K562 (cell line): ENCODE measurements at regions not wholly inside any gene's neighbourhood (a gene's known extent, or its start where the extent isn't known, plus 50 kb on each side); places are given as distances from the start of the nearest gene placed in this dataset.

Experiments used
- ATAC-seq: fragments of 200-7000 bp; cut with Tn5 transposase; 3 replicates; pipeline ENCODE4 v1.9.1; 2020; ENCODE audit warnings: moderate library complexity
- BruUV-seq: library from RNA; stranded (reverse); fragments of 400-500 nt; replicated peaks from 2 replicates; lab custom pipeline; 2021; lab: Mats Ljungman, UMichigan
- CTCF ChIA-PET: fragments of 300-600 bp; formaldehyde crosslinking; extraction: SDS; loops from one replicate; lab custom pipeline; 2021; ENCODE audit warnings: low intra/inter-chr PET ratio; lab: Yijun Ruan, JAX
- POLR2A ChIA-PET: fragments of 300-600, 350-650 bp; sonication (Branson Sonifier 250); formaldehyde crosslinking; extraction: SDS; loops from one replicate; lab custom pipeline; 2021; ENCODE audit warnings: antibody characterized with exemption, inconsistent platforms; lab: Yijun Ruan, JAX
- DNase-seq, 4 experiments: peaks; one replicate each; pipeline versions ENCODE4 v3.0.0 to v3.0.0-alpha.2; 2011 to 2018; ENCODE audit warnings: low spot score in 3 of 4, mixed read lengths in 3 of 4; ENCODE audit errors: extremely low read depth in 1 of 4
- FAIRE-seq: peaks from 2 replicates; lab custom pipeline; 2011; peaks lifted over from hg19 to GRCh38; lab: Jason Lieb, UNC
- H2AFZ ChIP-seq: 2 replicates; pipeline ENCODE4 v1.6.0; 2011; ENCODE audit warnings: low read depth, low read length, control low read depth, inconsistent platforms
- H3K27ac ChIP-seq: fragments of 200-600 bp; 3 replicates; pipeline ENCODE4 v1.8.0; 2011; ENCODE audit warnings: low read depth, mild to moderate bottlenecking, control low read depth, inconsistent platforms, low read length, moderate library complexity, mixed read lengths; ENCODE audit errors: extremely low read depth
- H3K27me3 ChIP-seq, 2 experiments: fragments of 300-600 bp in 1 of 2; 2 replicates in 1 of 2; 3 replicates in 1 of 2; pipeline versions ENCODE4 v1.6.0 to v1.8.0; 2011; ENCODE audit warnings: inconsistent platforms in 2 of 2, low read length in 2 of 2, mild to moderate bottlenecking in 1 of 2, mixed read lengths in 1 of 2, moderate library complexity in 1 of 2; ENCODE audit not compliant: control insufficient read depth in 2 of 2, insufficient read depth in 2 of 2
- H3K36me3 ChIP-seq: fragments of 300-600 bp; 3 replicates; pipeline ENCODE4 v1.8.0; 2011; ENCODE audit warnings: mild to moderate bottlenecking, low read length, inconsistent platforms; ENCODE audit not compliant: control insufficient read depth, insufficient read depth
- H3K4me1 ChIP-seq, 2 experiments: fragments of 200-600 bp in 1 of 2; replicated peaks in 1 of 2; 2 replicates in 1 of 2; 3 replicates in 1 of 2; pipeline versions ENCODE4 v1.5.1 to v1.8.0; 2011; ENCODE audit warnings: inconsistent platforms in 2 of 2, low read length in 2 of 2, mild to moderate bottlenecking in 1 of 2, mixed read lengths in 1 of 2, moderate library complexity in 1 of 2; ENCODE audit not compliant: control insufficient read depth in 2 of 2, insufficient read depth in 2 of 2
- H3K4me2 ChIP-seq: 2 replicates; pipeline ENCODE4 v1.6.1; 2011; ENCODE audit warnings: low read length, control low read depth, inconsistent platforms, mixed read lengths; ENCODE audit not compliant: insufficient read depth
- H3K4me3 ChIP-seq: fragments of 200-600 bp; sonication (generic), shearing (Covaris generic); 2 replicates; pipeline ENCODE4 v1.5.1; 2016; ENCODE audit warnings: control low read depth, inconsistent platforms
- H3K79me2 ChIP-seq: fragments of 200-600 bp; 3 replicates; pipeline ENCODE4 v1.8.0; 2011; ENCODE audit warnings: low read length, inconsistent platforms; ENCODE audit not compliant: control insufficient read depth, insufficient read depth
- H3K9ac ChIP-seq, 2 experiments: 2 replicates each; pipeline versions ENCODE4 v1.6.0 to v1.6.1; 2011; ENCODE audit warnings: low read depth in 2 of 2, low read length in 2 of 2, control low read depth in 1 of 2, inconsistent platforms in 1 of 2, mild to moderate bottlenecking in 1 of 2, mixed read lengths in 1 of 2; ENCODE audit not compliant: insufficient read depth in 1 of 2
- H3K9me1 ChIP-seq: one replicate; pipeline ENCODE4 v1.6.0; 2011; ENCODE audit warnings: inconsistent platforms, mild to moderate bottlenecking, low read length, moderate library complexity; ENCODE audit not compliant: control insufficient read depth, insufficient read depth
- H3K9me3 ChIP-seq: replicated peaks from 2 replicates; pipeline ENCODE4 v1.5.1; 2011; ENCODE audit warnings: low read depth, low read length, inconsistent platforms; ENCODE audit not compliant: control insufficient read depth, insufficient read depth
- H4K20me1 ChIP-seq: replicated peaks from 2 replicates; pipeline ENCODE4 v1.6.1; 2011; ENCODE audit warnings: low read length, inconsistent platforms, mixed read lengths; ENCODE audit not compliant: control insufficient read depth, insufficient read depth
- CC2D1A ChIP-seq: fragments of 450-650 bp; IDR thresholded peaks from 2 replicates; pipeline ENCODE4 v1.6.1; 2017; ENCODE audit warnings: mild to moderate bottlenecking
- CHD2 ChIP-seq: IDR thresholded peaks from 2 replicates; pipeline ENCODE4 v1.6.1; 2011; ENCODE audit warnings: low read depth, low read length
- NFE2 ChIP-seq: IDR thresholded peaks from 2 replicates; pipeline ENCODE4 v1.6.1; 2014; ENCODE audit warnings: antibody characterized with exemption, low read depth
- PBX2 ChIP-seq, 2 experiments: IDR thresholded peaks in 1 of 2; conservative IDR thresholded peaks in 1 of 2; 2 replicates each; pipeline ENCODE4 v1.6.1; 2016; ENCODE audit warnings: low read depth in 2 of 2, mild to moderate bottlenecking in 1 of 2, missing compliant biosample characterization in 1 of 2, missing genetic modification characterization in 1 of 2, moderate library complexity in 1 of 2
- SFPQ ChIP-seq: fragments of 200-400 bp; formaldehyde crosslinking; IDR thresholded peaks from 2 replicates; pipeline ENCODE4 v1.6.1; 2017; ENCODE audit warnings: mild to moderate bottlenecking, low read depth, low read length, moderate library complexity
- ZBTB8A ChIP-seq: fragments of 450-650 bp; IDR thresholded peaks from 2 replicates; pipeline ENCODE4 v1.6.1; 2018; ENCODE audit warnings: mild to moderate bottlenecking, moderate library complexity; ENCODE audit not compliant: partially characterized antibody
- ZKSCAN1 ChIP-seq: fragments of 150-350 bp; IDR thresholded peaks from 2 replicates; pipeline ENCODE4 v1.6.1; 2016; ENCODE audit warnings: low read depth, low read length
- WGBS: fragments of 100-300 bp; shearing (Covaris generic); methylation state at CpG from one replicate; pipeline ENCODE4 v1.1.6; 2016; ENCODE audit warnings: low coverage, mixed read lengths; ENCODE audit not compliant: insufficient coverage; ENCODE audit errors: missing lambda C conversion rate; 5-methylcytosine and 5-hydroxymethylcytosine counted together
- in situ Hi-C: fragments of 300-500 bp; cut with MboI; formaldehyde crosslinking; loops from 4 replicates; pipeline ENCODE4 v1.15.0; 2018; ENCODE audit warnings: inconsistent platforms, mixed read lengths
- intact Hi-C: fragments of 100-400 bp; cut with micrococcal nuclease; formaldehyde crosslinking; loops from 2 replicates; pipeline ENCODE4 v1.14.2; 2022

GRCh38 chr7:96499532-96499931 lies 177.6 kb upstream of the SLC25A13 start:
- BruUV-seq, result no TSS peak
- FAIRE-seq (no peak), ATAC-seq (no peak), DNase-seq (no peak)
- Histone ChIP-seq H3K27me3 (no peaks in the 10 kb centered on the region), H4K20me1 (no peaks in the 10 kb centered on the region), H3K4me2 (no peak overlapping the region), H3K27ac (no peak overlapping the region), H3K4me1 (no peaks in the 10 kb centered on the region), H3K79me2 (no peaks in the 10 kb centered on the region), H3K9me3 (no peaks in the 10 kb centered on the region), H3K36me3 (no peaks in the 10 kb centered on the region), H3K9ac (no peak overlapping the region), H3K4me3 (no peak overlapping the region), H2AFZ (no peak overlapping the region), H3K9me1 (no peaks in the 10 kb centered on the region)
- intact Hi-C loops, result no loop called here
- ChIA-PET CTCF (no interaction called here), POLR2A (no interaction called here)
- WGBS, result 1% methylated on average over 3 of the region's 3 CpGs
- TF ChIP-seq CC2D1A (no peak), NFE2 (no peak), ZKSCAN1 (no peak), SFPQ (no peak), CHD2 (no peak), ZBTB8A (no peak), PBX2 (CRISPR knock-in tag; IDR thresholded peaks at IDR 0.05; ENCODE audit: low read depth) (no peak), PBX2 (tag; conservative IDR thresholded peaks at IDR 0.05; ENCODE audit: low read depth) (no peak)
- in situ Hi-C loops, result no loop called here
